Kidney glomerular epithelial cell (primary cell): ENCODE measurements at regions not wholly inside any gene's neighbourhood (a gene's known extent, or its start where the extent isn't known, plus 50 kb on each side); places are given as distances from the start of the nearest gene placed in this dataset.

ENCODE experiments used
- DNase-seq: peaks from one replicate; lab custom pipeline; 2025; lab: John Stamatoyannopoulos, UW

DNA sequence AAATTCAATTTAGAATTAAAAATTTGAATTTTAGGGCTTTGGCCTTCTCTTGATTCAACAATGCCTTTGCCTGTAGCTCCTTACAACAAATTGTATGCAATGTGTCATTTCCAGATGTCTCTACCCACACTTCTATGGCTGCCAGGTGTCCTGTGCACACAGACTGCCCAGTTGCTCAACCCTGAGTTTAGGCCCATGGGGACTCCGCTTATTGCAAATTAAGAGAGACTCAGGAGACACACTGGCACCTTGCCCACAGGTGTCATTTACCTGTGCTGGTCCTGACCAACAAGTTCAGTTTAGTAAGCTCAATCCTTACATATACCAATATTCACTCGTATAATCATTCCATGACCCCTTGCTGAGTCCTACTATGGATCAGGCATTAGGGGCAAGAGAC, 236.1 kb downstream of the OMA1 start:
- no peak for DNase-seq

DNA sequence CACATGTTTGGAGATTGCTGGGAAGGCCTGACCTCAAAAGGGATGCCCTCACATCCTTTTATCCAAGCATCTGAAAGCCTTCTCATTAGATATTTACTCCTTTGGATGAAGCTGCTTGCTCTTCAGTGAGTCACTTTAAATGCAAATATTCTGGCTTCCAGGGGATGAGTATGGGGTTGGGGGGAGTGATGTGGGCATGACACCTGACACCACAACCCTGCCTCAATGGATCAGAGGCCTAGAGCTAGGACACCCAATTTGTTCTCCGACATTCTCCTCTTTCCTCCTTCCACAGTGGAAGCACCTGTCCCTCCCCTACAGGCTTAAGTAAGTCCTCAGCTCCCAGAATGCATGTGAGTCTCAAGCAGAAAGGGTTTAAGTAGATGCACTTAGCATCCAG, 238.3 kb downstream of the OMA1 start:
- no peak for DNase-seq

DNA sequence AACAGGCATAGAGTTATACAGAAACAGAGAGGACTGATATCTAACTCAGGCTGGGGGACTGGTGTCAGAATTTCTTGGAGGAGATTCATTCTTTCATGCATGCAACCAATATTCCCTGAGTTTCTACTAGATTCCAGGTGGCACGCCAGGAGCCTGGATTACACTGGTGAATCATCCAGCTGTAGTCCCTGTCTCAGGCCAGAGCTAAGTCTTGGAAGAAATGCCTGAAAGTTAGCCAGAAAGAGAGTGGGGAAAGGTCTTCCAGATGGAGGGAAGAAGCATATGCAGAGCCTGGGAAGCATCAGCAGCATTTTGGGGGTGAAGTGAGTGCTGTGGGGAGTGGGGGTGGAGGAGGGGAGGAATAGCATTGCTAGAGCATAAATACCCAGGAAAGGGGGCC, 239.1 kb downstream of the OMA1 start:
- no peak for DNase-seq

DNA sequence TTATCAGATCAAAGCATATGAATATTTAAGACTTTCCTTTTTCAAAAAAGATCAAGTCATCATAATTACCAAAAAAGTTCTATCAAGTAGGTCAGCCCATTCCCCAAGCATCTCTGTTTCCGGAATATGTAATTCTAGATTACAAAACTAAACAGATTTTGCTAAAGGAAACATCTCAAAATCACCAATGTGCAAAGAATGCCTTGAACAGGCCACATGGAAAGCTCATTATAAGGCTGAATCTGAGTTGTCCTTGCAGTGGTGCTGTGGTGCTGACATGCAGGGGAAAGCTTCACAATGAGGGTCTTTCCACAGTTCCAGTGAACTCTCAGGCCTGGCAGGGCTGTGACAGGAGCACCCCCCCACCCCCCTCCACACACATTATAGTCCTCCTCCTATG, 240.9 kb downstream of the OMA1 start:
- DNase-seq: no peak

DNA sequence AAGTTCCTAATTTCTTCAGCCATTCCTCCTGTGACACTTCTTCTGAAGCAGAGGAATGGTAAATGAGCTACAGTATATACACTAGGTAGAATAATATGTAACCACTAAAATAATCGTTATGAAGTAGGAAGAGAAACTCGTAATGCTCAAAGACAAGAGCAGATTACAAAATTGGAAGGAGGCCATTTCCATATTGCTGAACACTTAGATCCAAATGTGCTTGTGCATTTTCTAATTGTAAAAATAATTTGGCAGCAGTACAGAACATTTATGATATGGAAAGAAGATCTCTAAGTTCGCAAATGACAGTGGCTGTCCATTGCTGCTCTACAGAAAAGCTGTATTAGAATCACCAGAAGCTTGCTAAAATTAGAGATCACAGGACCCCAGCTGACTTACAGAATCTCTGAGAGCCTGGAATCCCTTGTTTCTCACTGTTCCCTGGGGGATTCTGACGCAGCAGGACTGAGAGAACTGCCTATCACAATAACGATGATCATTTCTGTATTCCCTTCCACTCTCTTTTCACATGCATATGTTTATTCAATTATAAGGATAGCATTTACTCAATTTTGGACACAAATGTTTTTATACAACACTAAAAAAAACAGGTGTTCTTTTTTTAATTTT, 242.1 kb downstream of the OMA1 start:
- no peak for DNase-seq

DNA sequence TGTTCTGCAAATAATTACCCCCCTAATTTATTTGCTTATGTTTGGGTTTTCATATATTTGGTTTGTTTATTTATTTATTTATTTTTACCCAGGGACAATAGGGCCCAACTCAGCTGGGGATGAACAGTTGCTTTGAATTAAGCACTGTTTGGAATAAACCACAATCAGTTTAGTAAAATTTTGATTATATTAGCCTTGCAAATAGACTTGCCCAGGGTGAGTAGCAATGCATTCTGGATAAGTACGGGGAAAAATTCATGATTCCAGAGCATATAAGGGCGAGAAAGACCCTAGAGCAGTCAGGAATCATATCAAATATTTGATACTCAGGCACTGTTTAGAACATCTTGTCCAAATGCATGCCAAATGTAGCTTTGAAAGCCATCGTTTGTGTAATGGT, 242.7 kb downstream of the OMA1 start:
- no peak for DNase-seq

DNA sequence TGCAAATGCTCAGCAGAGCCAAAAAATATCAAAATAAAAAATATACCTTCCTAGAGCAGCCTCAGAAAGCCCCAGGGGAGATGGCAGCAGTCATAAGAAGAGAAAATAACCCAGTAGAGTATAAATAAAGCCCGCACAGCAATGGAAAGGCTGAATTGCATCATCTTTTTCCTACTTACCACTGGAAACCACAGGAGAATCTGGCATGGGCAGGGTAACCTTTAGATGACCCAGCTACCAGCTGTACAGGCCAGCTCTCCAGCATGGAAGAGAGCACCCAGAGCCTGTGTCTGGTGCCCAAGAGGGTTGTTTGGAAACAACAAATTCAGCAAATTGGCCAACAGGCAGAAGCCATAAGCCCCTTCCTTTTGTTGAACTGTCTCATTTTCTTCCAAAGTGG, 253.1 kb downstream of the OMA1 start:
- DNase-seq: no peak

DNA sequence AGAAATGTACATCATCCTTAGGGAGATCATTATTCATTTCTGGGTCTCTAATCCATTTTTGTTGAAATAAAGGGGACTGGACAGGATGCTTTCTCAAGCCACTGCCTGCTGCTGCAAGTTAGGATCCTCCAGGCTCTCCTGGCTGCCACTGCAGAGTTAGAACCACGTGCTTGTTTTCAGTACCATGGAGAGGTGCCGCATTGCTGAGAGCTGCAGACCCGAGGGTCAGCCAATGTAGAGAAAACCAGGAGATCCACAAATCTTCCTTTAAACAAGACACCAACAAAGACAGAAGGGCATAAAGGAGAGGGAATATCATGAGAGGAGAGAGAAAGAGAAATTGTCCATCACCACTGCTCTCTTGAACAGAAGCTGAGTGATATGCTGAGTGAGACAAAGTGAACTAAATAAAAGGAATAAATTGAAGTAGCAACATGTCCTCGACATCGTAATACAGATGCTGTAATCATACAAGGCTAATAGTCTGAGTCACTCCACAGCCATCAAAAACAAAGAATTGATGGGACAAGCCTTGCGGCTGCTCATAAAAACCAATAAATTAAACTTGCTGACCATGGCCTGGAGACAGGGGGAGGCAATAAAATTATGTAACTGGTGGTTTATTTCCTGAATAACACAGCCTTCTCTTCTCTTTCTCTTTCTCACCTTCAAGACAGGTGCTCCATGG, 255.7 kb downstream of the OMA1 start:
- DNase-seq: peak; percentile 30

DNA sequence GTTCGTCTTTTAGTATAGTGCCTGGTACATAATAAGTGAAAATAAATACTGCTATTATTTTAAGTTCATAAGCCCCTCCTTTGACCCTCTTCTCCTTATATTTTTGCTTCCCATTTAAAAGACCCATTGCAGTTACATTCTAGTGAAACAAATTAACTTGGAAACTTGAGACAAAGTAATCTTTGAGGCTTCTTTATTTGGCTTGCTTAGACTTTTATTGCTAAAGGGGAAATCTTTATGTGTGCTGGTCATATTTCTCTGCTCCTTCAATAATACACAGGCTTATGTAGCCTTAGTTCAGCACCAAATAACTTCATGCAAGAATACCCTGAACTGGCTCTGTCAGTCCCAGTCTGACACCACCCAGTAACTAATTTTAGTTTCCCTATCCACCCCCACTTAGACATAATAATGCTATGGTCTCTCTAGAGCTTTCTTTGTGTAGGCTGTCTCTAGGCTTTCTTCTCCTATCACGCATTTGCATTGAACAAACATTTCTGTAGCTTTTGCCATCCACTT, 257.8 kb downstream of the OMA1 start:
- no peak for DNase-seq

DNA sequence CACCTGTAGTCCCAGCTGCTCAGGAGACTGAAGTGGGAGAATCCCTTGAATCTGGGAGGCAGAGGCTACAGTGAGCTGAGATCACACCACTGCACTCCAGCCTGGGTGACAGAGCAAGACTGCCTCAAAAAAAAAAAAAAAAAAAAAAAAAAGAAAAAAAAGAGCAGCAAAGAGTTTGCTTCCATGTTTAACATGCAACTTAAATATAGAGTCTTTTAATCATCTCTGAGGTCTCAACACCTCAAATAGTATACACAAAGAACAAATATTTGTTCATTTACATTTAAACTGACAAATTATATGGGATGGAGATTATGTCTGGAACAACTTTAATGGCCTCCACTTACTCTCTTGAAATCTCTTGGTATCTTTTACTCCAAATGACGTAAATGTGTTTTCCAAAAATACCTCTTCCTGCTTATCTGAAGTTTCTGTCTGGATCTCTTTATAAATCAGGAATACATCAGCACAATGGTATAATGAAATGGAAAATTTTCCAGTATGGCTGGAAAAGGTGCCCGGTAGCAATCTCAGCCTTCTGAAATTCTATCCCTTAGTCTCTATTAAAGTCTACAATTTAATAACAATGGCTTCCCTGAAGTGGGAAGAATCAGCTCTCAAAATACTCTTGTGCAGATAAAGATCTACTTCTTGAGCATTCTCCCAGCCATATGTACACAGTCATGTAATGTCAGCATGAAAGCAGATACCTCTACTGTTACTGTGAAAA, 258.5 kb downstream of the OMA1 start:
- DNase-seq: no peak

DNA sequence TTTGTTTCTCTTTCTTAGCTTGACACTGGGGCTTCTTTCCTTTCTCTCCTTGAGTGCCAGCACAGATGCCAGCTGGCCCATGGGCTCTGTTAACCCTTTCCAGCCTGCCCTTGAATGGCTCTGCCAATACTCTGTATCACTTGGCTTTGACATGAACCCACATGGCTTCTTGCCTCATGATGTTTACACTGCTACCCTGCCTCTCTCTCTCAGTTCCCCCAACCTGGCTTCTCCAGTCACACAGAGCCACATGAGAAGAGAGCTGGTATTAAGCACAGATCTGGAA, 262.4 kb downstream of the OMA1 start:
- DNase-seq: no peak

DNA sequence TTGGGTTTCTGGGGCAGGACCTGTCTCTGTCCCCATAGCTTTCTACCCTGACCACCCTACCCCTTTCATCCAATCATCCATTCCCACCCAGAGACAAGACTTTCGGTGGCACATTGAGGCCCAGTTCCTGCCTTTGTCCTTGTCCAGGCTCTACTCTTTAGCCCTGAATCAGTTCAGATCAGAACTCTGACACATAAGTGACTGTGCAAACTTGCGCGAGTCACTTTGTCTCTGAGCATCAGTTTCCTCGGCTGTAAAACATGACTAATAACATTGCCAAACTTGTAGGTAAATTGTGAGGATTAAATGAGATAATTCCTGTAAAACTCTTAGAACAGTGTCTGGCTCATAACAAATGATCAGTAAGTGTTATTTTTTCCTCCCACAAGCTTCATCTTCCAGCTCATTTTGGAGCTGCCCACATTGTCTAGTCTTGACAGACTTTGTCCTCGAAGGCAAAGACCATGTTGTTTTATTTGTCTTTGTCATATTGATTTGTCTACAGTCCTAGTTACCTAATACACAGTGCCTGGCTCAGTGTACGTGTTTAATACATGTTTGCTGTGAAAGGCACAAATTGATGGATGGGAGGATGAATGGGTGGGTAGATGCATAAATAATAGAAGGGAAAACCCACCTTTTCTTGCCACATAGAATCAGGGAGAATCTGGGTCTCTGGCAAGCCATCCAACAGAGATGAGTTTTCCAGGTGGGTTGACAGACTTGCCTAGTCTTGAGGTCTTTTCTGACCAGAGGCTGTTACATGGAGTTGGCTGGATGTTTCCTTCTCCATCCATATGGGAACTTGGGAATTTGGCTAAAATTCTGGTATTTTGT, 262.9 kb downstream of the OMA1 start:
- DNase-seq: no peak

DNA sequence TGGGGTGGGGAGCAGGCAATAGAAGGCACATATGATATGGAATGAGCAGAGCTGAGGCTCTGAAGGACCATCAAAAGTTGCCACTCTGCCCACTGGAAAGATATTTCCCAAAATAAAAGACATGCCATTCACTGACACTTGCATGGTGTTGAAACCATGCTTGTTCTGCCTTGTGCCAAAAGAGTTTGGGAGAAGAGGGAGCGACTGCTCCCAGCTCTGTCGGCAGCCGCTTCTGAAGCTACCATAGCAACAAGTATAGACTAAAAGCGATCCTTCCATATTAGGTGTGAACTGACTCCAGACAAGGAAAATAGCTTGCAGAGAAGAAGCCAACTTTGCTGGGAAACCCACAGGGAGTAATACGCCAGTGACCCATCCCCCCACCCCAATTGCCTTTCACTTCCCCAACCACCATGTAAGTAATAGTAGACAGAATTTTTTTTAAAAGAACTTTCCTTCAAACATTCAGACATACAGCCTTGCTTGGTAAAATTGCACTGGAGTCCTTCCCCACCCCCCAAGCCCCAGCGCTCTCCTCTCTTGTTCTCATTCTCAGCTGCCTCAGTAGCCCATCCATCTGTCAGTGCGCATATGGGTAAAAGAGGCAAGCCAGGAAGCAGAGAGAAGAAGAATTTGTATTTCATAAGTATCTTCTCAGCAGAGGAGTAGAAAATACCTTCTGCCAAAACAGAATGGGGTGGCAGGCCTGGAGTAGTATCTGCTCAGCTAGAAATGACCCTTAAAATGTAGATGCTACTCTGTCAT, 263.7 kb downstream of the OMA1 start:
- no peak for DNase-seq

DNA sequence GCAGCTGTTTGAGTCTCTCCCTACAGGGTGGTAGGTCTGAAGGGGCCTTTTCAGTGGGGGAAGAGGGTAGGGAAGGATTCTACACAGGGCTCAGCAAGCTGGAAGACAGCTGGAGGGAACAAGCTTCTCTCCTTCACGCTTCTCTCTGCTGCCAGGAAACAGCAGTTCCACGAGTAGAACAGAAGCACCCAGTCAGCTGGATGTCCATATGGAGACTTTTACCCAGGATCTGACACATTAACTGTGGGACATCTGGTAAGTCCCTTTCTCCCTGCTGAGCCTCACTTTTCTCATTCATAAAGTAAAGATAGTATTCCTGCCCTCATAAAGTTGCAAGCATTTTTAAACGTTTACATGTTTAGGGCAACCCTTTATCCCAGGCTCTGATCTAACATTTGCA, 280.3 kb downstream of the OMA1 start:
- no peak for DNase-seq

DNA sequence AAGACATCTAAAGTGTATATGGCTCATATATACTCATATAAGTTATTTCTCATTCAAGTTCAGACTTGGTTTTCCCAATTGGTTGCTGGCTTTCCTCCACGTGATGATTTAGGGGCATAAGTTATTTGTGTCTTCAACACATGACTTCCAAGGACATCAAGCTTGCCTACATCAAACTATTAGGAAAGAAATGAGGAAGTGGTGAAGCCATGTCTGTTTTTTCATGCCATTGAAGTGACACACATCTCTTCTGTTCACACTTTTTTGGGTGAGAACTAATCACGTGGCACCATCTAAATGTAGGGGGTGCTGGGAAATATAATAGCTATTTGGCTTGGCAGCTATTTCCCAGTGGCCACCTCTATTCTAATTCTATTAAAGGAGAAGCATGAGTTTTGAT, 282.1 kb downstream of the OMA1 start:
- no peak for DNase-seq

DNA sequence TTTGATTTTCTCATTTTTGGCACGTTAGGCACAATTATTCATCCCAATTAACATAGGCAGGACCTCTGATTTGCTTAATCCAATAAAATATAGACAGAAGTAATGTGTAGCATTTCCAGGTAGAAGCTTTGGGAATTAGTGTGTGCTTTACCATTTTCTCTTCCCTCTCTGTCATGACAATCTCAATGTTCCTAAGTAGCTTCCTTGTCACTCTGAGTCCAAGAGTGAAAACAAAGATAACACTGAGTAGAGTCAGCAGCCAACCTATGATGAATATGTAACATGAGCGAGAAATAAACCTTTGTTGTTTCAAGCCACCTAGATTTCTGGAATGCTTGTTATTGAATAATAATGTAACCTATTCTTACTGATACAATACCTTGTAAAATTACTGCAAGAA, 283.8 kb downstream of the OMA1 start:
- no peak for DNase-seq

DNA sequence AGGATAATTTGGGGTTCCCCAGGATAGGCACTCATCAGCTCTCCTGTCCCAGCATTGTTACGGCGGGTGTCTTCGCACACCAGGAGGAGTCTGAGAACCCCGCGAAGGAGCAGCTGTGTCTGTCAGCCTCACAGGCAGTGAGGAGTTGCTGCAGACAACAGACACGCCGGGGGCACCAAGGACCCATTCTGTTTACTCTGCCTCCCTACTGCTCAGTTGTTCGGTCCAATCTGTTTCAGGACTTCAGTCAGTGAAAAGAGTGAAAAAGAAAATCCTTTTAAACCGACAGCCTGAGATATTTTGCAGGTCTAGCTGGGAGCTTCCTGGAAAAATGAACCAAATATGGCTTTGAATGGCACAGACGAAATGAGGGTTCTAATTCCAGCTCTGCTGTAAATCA, 288.4 kb downstream of the OMA1 start:
- no peak for DNase-seq

DNA sequence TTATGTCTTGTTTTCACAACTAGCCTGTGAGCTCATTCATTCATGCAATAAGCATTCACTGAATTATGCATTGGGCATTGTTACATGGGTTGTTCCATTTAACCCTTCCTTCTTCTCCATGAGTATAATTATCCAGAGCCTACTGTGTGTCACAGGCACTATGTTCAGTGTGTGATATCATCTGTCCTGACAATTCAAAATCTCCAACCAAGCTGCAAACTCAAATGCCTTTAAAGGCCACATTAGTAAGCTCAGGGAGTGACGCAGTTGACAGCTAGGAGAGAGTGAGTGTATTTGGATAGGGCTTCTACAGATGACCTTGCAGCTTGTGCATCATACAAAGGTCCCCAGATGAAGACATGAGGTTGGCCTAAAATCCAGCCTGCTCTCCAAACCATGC, 289.5 kb downstream of the OMA1 start:
- DNase-seq: no peak

DNA sequence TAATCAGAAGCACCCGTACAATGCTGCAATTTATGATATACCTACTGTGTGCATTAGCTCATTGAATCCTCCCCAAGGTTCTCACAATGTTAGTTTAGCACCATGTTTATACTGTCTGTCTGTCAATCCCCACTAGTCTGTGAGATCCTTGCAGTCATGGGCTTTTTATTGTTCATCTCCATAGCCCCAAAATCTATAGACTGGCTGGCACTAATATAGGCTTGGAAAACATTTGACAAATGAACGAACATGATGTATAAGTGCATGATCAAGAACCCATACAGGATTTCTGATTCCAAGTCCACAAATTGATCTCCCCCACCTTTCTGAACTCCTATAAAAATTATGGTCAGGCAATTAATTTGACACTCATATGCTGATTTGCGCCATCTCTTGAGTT, 290.0 kb downstream of the OMA1 start:
- no peak for DNase-seq

DNA sequence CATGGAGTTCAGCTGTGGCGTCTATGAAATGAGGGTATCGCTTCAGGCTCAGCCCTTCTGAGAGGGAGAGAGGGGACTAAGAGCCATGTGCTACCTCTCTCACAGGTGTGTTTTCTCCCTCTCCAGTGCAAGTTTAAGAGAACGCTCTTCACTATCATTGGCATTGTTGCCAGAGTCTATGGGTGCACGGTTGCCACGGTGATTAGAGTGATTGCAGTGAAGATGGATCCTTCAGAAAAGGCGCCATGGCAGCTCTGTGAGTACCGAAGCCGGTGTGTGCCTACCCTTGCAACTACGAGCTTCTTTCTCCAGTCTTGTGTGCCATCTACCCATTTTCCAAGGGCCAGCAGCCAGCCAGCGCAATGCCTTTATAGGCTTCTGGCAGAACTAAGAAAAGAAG, 290.5 kb downstream of the OMA1 start:
- no peak for DNase-seq

DNA sequence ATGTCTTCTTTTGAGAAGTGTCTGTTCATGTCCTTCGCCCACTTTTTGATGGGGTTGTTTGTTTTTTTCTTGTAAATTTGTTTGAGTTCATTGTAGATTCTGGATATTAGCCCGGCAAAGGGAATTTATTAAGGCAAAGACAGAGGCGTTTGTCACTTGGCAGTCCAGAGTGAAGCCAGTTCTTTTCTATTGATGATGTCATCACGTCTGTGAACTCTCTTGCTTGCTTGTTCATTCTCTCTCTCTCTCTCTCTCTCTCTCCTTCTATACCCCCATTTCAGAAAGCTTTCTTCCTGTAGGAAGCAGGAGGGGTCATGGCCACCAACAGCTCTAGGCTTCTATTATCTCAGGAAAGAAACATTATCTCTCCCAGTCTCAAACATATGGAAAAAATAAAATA, 291.3 kb downstream of the OMA1 start:
- DNase-seq: no peak
